GM21447 (cell line): ENCODE measurements at regions not wholly inside any gene's neighbourhood (a gene's known extent, or its start where the extent isn't known, plus 50 kb on each side); places are given as distances from the start of the nearest gene placed in this dataset.

Experiments used
- ATAC-seq: cut with Tn5 transposase; IDR thresholded peaks from one replicate; pipeline ENCODE4 v1.9.1; 2021; ENCODE audit not compliant: unreplicated experiment

DNA sequence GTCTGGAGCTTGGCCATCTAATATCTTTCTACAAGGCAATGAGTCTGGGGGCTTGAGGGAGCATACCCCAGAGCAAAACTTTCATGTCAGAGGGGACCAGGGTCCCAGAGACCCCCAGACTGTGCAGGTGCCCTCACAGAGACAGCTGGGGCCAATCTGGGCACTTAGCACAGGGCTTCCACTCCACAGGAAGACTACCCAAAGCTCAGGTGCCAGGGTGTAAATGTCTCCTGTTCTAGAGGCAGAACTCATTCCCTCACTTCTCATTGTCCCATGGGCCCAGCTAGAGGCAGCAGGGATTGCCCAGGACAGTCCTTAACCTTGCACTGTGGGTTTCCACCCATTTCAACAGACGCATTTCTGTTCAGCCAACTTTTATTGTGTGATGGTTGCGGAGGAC lies 246.9 kb downstream of the ACTR3B start:
- ATAC-seq = no peak

GRCh38 chr7:153006911-153007310 lies 247.4 kb downstream of the ACTR3B start:
- ATAC-seq = no peak

GRCh38 chr7:153010416-153010815 lies 250.9 kb downstream of the ACTR3B start:
- no peak for ATAC-seq

DNA sequence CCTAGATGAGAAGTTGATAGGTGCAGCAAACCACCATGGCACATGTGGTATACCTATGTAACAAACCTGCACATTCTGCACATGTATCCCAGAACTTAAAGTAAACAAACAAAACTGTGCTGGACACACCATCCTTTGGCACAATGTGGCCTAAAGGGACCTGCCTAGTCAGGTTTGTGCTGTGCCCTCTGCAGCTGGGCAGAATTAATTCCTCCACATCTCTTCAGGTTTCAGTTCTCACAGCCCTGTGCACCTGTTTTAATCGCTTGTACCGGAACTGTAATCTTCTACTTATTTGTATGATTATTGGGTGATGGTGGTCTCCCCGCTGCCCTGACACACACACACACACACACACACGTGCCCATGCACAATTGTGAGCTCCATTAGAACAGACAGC lies 252.7 kb downstream of the ACTR3B start:
- ATAC-seq = no peak

DNA sequence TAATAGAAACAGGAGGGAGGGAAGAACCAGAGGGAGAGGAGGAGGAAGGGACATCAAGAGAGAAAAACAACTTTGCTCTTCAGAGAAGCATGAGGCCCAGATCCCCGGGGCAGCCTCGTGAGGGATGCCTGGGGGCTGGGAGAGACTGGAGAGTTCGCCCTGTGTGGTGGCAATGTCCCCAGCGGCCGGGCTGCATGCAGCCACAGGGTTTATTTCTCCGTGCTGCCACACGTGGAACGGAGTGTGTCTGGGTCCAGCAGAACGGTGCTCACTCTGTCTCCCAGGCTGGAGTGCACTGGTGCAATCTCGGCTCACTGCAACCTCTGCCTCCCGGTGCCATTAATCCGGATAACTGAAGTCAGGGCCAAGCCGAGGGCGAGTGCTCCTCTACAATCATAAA lies 257.7 kb downstream of the ACTR3B start:
- no peak for ATAC-seq

DNA sequence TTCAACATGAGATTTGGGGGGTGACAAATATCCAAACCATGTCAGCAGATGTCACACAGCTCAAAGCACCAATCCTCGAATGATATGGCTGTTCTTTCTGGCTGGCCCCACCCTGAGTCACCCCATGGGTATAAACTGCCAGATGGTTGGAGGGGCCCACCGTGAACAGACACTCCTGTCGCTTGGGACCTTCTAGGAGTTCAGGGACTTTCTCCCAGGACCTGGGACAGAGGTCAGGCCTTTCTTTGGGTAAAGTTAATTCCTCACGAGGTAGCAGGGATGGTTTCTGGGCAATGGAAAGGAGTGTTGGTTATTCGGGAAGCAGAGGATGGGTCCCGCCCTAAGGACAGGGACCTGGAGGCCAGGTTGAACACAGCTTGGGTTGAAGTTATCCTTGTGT lies 262.0 kb downstream of the ACTR3B start:
- ATAC-seq = no peak

GRCh38 chr7:153022475-153023193 lies 263.1 kb downstream of the ACTR3B start:
- ATAC-seq = no peak

DNA sequence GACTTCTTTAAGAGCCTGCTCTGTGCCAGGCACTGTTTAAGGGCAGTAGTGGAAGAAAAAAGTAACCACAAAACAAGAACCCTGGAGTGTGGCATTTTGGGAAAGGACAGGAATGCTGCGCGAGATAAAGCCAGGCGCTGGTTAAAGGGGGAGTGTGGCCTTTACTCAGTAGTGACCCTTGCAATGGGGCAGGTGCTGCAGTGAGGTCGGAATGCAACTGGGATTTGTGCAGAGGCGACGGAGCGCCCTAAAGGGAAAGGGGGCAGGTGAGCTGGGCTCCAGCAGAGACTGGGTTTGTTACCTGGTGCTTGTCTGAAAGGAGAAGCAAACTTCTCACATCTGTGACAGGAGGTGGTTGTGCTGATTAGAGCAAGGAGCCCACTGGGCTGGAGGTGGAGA lies 263.6 kb downstream of the ACTR3B start:
- ATAC-seq = no peak

GRCh38 chr7:153027210-153027609 lies 267.7 kb downstream of the ACTR3B start:
- ATAC-seq = no peak

DNA sequence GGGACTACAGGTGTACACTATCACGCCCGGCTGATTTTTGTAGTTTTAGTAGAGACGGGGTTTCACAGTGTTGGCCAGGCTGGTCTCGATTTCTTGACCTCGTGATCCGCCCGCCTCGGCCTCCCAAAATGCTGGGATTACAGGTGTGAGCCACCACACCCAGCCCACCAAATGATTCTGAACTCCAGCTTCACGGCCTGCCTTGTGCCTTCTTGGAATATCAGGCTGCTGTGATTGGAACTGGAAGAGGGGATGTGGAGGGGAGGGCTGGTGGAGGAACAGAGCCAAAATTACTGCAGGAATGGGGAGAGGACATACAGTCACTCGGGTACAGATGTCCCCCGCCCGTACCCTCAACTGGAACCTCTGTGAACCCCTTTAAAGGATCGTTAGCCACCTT lies 268.4 kb downstream of the ACTR3B start:
- ATAC-seq = no peak

- ATAC-seq = no peak
These were observed 271.4 kb downstream of the ACTR3B start for GRCh38 chr7:153030976-153031375.

GRCh38 chr7:153034791-153035190 lies 275.2 kb downstream of the ACTR3B start:
- ATAC-seq = no peak

DNA sequence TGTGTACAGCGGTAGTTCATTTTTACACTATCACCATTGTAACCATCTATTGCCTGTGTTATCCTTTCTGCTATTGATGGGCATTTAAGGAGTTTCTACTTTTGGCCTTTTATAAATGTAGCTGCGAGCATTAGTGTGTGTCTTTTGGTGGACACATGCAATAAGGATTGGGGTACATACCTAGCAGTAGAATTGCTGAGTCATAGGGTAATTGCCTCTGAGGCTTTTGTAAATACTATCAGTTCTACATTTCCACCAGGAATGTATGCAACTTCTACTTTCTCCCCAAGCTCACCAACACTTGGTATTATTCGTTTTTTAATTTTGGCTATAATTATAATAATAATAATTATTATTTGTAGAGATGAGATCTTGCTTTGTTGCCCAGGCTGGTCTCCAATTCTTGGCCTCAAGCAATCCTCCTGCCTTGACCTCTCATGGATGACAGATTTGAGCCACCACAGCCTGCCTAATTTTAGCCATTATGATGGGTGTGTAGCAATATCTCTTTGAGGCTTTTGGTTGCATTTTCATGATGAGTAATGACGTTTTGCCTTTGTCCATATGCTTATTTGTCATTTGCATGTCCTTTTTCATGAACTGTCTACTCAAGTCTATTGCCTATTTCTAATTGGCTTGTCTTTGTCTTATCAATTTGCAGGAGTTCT lies 277.0 kb downstream of the ACTR3B start:
- no peak for ATAC-seq

GRCh38 chr7:153043440-153043839 lies 283.9 kb downstream of the ACTR3B start:
- ATAC-seq = no peak

GRCh38 chr7:153044981-153045380 lies 285.4 kb downstream of the ACTR3B start:
- ATAC-seq = no peak

GRCh38 chr7:153047079-153047959 lies 287.8 kb downstream of the ACTR3B start:
- no peak for ATAC-seq

DNA sequence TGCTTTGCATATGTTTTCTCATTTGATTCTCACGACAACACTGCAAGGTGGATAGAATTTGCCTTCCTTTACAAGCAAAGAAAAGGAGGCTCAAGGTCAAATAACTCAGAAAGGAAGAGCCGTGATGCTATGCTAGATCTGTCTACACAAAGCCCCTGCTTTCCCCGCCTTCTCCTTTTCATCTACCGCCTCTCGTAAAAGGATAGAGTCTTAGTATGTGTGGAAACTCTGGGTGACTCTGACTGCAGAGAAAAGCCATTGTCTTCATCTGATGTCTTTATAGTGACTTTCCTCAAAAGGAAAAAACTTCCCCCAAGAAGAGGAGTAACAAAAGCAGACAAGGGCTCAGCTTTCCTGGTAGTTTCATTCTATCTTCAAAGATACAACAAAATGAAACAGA lies 292.7 kb downstream of the ACTR3B start:
- no peak for ATAC-seq

GRCh38 chr7:153061910-153062528 lies 302.5 kb downstream of the ACTR3B start:
- ATAC-seq = no peak

GRCh38 chr7:153065051-153065450 lies 305.5 kb downstream of the ACTR3B start:
- no peak for ATAC-seq

DNA sequence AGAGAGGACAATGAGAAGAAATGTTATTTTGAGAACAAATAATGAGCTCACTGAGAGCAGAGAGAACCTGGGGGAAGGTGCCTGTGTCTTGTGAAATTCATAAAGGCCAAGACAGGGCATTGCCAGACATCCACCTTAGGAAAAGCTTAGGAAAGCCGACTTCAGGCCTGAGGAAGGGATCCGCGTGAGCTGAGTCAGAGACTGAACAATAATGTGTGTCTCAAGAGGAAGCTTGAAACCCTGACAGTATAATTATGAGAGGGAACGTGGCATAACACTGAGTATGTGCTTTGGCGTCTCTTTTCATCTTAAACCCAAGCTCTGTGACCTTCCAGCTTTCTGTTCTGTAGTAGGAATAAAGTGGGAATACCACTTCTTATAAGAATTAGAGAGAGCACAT lies 307.2 kb downstream of the ACTR3B start:
- ATAC-seq = no peak

GRCh38 chr7:153070141-153070540 lies 310.6 kb downstream of the ACTR3B start:
- no peak for ATAC-seq
